Stimulated activated CD4-positive, alpha-beta T cell treated with anti-CD3 and anti-CD28 coated beads, Interleukin-1b, Interleukin-23, amount 100 ng/mL, for 48 hours (primary cell): ENCODE measurements at regions not wholly inside any gene's neighbourhood (a gene's known extent, or its start where the extent isn't known, plus 50 kb on each side); places are given as distances from the start of the nearest gene placed in this dataset.

Experiments used
- DNase-seq: peaks from one replicate; pipeline ENCODE4 v3.0.0-alpha.2; 2020

DNA sequence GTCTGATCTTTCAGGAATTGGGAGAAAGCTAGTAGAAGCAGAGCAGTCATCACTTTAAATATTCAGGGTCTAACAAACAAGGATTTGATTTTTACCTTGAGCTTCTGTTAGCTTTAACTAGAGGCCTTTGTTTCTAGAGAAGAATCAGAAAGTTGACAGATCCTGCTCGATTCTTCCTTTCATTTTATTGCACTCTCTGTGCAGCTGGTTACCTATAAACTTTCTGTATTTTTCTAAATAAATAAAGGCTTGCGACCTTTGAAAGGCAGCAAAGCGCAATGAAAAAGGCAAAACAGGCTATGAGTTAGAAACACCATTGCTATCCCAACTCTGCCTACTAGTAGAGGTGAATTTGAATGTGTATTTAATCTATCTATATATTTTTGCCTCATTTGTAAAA lies 101.4 kb upstream of the NPY2R start:
- no peak for DNase-seq

DNA sequence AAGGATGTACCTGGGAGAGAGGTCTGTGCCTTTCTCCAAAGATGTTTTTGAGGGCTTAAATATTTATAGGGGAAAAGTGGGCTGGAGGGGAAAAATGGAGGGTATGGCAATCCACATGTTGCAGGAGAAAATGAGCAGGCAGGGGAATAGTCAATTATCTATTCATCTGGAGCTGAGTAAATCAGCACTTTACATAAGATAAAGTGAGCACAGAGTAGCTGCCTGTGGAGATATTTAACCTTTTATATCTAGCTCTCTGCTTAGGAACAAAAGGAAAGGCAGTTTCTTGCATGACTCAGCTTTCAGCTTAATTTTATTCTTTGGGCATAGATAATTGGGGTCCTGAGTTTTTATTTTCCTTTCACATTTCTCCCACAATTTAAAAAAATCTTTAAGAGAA lies 93.6 kb upstream of the NPY2R start:
- DNase-seq: no peak

- no peak for DNase-seq
These were observed 89.4 kb upstream of the NPY2R start for GRCh38 chr4:155119006-155119405.

- DNase-seq: no peak
These were observed 87.9 kb upstream of the NPY2R start for GRCh38 chr4:155120536-155120935.

DNA sequence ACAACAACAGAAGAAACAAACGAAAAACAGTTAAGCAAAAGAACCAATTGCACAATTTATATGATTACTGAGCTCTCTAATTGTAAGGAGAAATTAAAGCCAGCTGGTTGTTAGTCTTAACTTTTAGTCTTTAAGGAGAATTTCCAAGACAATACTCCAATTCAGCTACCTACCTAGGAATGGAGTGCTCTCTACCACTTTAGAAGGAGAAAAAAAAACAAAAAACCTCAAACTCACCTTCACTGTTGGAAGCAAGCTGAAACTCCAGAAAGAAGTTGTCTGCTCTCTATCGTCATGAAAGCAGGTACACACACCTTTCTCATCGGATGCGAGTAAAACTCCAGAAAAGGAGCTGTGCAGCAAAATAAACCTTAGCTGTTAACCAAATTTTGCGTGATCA lies 86.1 kb upstream of the NPY2R start:
- no peak for DNase-seq

DNA sequence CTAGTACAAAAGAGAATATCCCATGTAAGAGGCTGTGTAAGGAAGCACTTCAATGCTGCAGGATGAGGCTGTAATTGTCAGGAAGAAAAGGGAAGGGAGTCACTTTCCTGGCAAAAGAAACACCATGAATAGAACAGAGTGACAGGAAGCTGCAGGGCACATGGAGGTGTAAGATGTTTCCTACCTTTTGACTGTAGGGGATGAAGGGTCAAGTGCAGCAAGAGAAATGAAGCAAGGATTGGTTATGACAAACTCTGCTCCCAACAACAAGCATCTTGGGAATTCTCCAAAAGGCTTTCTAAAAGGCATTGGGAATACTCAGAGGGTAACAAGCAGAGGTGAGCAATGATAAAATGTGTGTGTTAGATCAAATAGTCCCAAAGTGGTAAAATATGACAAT lies 74.3 kb upstream of the NPY2R start:
- DNase-seq: no peak

DNA sequence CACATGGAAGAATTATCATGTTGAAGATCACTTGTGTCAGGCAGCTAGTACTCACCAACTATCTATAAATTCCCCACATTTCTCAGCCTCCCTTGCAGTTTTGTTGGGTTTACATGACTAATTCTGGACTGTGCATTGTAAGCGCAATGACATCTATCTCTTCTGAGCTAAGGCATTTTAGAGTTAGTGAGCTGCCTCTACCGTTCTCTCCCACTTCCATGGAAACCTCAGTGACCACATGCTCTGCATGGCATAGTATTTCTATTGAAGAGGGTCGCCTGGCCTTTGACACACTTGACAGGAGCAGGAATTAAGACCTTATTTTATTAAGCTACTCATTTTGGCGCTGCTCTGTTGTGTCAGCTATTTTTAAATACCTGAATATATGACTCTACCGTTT lies 67.5 kb upstream of the NPY2R start:
- no peak for DNase-seq

DNA sequence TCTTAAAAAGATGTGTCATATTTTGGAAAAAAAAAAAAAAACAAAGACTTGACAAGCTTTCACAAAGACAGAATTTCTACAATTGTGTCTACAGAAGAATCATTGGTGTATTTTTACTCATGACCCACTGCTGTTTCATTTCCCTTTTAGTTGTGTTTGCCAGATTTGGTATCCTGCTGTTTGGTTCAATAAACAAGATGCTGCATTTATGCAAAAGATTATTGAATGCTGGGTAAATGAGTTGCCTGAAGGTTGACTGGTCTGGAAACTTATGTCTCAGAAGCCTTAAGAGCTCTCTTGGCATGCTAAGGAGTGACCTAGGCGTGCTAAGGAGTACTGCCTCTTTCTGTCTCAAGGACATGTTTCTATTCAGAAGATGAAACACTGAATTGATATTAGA lies 64.9 kb upstream of the NPY2R start:
- no peak for DNase-seq
